KMS-11 (cell line): ENCODE measurements at regions not wholly inside any gene's neighbourhood (a gene's known extent, or its start where the extent isn't known, plus 50 kb on each side); places are given as distances from the start of the nearest gene placed in this dataset.

ENCODE experiments used
- H2AFZ ChIP-seq: fragments of 200-600 bp; sonication (generic); 2 replicates; pipeline ENCODE4 v1.6.1; 2016; ENCODE audit warnings: antibody characterized with exemption, mixed run types, low read depth
- H3K27ac ChIP-seq: fragments of 200-600 bp; sonication (generic); 2 replicates; pipeline ENCODE4 v1.6.1; 2016; ENCODE audit warnings: mild to moderate bottlenecking, mixed run types
- H3K27me3 ChIP-seq: fragments of 200-600 bp; sonication (generic); 2 replicates; pipeline ENCODE4 v1.6.1; 2017; ENCODE audit warnings: mild to moderate bottlenecking, low read depth, mixed run types, moderate library complexity; ENCODE audit not compliant: insufficient read depth
- H3K36me3 ChIP-seq: fragments of 200-600 bp; sonication (generic); 2 replicates; pipeline ENCODE4 v1.6.1; 2017; ENCODE audit warnings: mild to moderate bottlenecking, mixed run types; ENCODE audit not compliant: insufficient read depth
- H3K4me1 ChIP-seq: fragments of 200-600 bp; sonication (generic); 2 replicates; pipeline ENCODE4 v1.6.1; 2016; ENCODE audit warnings: mild to moderate bottlenecking, low read depth, mixed run types; ENCODE audit not compliant: poor library complexity, severe bottlenecking
- H3K4me2 ChIP-seq: fragments of 200-600 bp; sonication (generic); 2 replicates; pipeline ENCODE4 v1.7.0; 2016; ENCODE audit warnings: mild to moderate bottlenecking, mixed run types
- H3K4me3 ChIP-seq: fragments of 200-600 bp; sonication (generic); IDR thresholded peaks from 2 replicates; pipeline ENCODE4 v1.6.1; 2017; ENCODE audit warnings: low read depth, low read length, mixed read lengths; ENCODE audit not compliant: insufficient read depth
- H3K79me2 ChIP-seq: fragments of 200-600 bp; sonication (generic); 2 replicates; pipeline ENCODE4 v1.6.1; 2016; ENCODE audit warnings: low read depth, mixed run types; ENCODE audit not compliant: insufficient read depth
- H3K9ac ChIP-seq: fragments of 200-600 bp; sonication (generic); 2 replicates; pipeline ENCODE4 v1.6.1; 2016; ENCODE audit warnings: mild to moderate bottlenecking, mixed run types
- H4K20me1 ChIP-seq: fragments of 200-600 bp; sonication (generic); 2 replicates; pipeline ENCODE4 v1.6.1; 2016; ENCODE audit warnings: mild to moderate bottlenecking, mixed run types; ENCODE audit not compliant: insufficient read depth
- TF ChIP-seq, protein P1 (sequence below): fragments of 200-600 bp; sonication (generic); conservative IDR thresholded peaks from 2 replicates; pipeline ENCODE4 v1.6.1; 2017; ENCODE audit warnings: low read depth, mild to moderate bottlenecking, antibody characterized with exemption, low read length, moderate library complexity, mixed read lengths

DNA sequence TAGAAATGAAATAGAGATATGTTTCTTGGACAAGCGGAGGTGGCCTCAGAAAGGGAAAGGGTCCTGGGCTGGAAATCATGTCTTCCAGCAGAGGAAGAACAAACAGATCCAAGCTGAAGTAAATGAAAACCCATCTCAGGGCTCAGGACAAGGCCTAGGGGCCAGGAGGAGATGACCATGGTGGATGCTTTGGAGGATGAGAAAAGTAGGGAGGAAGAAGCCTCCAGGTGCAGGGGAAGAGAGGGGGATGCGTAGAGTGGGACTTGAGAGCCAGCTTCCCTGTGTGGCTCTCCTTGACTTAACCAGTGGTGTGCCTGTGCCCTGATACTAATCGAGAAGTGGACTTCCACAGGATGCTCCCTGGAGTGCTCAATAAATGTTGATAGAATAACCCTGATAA, 203.2 kb downstream of the FAM43A start:
- H3K27ac ChIP-seq = no peak overlapping the region
- no peaks in the 10 kb centered on the region for H3K4me1 ChIP-seq
- no peaks in the 10 kb centered on the region for H4K20me1 ChIP-seq
- TF ChIP-seq, protein P1, sequence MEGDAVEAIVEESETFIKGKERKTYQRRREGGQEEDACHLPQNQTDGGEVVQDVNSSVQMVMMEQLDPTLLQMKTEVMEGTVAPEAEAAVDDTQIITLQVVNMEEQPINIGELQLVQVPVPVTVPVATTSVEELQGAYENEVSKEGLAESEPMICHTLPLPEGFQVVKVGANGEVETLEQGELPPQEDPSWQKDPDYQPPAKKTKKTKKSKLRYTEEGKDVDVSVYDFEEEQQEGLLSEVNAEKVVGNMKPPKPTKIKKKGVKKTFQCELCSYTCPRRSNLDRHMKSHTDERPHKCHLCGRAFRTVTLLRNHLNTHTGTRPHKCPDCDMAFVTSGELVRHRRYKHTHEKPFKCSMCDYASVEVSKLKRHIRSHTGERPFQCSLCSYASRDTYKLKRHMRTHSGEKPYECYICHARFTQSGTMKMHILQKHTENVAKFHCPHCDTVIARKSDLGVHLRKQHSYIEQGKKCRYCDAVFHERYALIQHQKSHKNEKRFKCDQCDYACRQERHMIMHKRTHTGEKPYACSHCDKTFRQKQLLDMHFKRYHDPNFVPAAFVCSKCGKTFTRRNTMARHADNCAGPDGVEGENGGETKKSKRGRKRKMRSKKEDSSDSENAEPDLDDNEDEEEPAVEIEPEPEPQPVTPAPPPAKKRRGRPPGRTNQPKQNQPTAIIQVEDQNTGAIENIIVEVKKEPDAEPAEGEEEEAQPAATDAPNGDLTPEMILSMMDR = no peak
- H3K9ac ChIP-seq = no peak overlapping the region
- H2AFZ ChIP-seq = no peak overlapping the region
- no peaks in the 10 kb centered on the region for H3K27me3 ChIP-seq
- H3K36me3 ChIP-seq = no peaks in the 10 kb centered on the region
- no peak overlapping the region for H3K4me2 ChIP-seq
- no peaks in the 10 kb centered on the region for H3K79me2 ChIP-seq
- H3K4me3 ChIP-seq = no peak overlapping the region

DNA sequence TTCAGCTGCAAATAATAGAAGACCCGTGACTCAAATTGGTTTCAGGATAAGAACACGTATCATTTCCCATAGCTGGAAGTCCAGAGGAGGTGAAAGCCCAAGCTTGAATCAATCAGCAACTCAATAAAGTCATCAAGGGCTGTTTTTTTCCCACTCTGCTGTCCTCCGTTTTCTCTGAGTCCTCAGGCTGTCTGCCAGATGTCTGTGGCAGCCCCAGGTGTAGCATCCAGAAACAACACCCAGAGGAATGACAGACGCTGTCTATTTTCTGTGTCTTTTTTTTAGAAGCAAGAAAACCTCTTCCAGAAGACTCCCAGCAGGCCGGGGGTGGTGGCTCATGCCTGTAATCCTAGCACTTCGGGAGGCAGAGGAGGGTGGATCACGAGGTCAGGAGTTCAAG, 204.4 kb downstream of the FAM43A start:
- no peak overlapping the region for H2AFZ ChIP-seq
- no peaks in the 10 kb centered on the region for H4K20me1 ChIP-seq
- no peak overlapping the region for H3K4me3 ChIP-seq
- no peak overlapping the region for H3K27ac ChIP-seq
- H3K4me2 ChIP-seq = no peak overlapping the region
- no peak overlapping the region for H3K9ac ChIP-seq
- TF ChIP-seq, protein P1 = no peak
- no peaks in the 10 kb centered on the region for H3K27me3 ChIP-seq
- no peaks in the 10 kb centered on the region for H3K36me3 ChIP-seq
- H3K79me2 ChIP-seq = no peaks in the 10 kb centered on the region
- no peaks in the 10 kb centered on the region for H3K4me1 ChIP-seq

- Histone ChIP-seq H3K27ac (no peak overlapping the region), H2AFZ (no peak overlapping the region), H4K20me1 (no peaks in the 10 kb centered on the region), H3K4me3 (no peak overlapping the region), H3K4me2 (no peak overlapping the region), H3K9ac (no peak overlapping the region), H3K79me2 (no peaks in the 10 kb centered on the region), H3K36me3 (no peaks in the 10 kb centered on the region), H3K4me1 (no peaks in the 10 kb centered on the region), H3K27me3 (no peaks in the 10 kb centered on the region)
- TF ChIP-seq, protein P1 = no peak
These were observed 207.7 kb downstream of the FAM43A start for GRCh38 chr3:194893121-194893987.

- TF ChIP-seq, protein P1 = no peak
- no peak overlapping the region for H3K27ac ChIP-seq
- H3K4me3 ChIP-seq = no peak overlapping the region
- no peak overlapping the region for H3K9ac ChIP-seq
- no peaks in the 10 kb centered on the region for H3K36me3 ChIP-seq
- H4K20me1 ChIP-seq = no peaks in the 10 kb centered on the region
- H3K4me1 ChIP-seq = no peaks in the 10 kb centered on the region
- H3K79me2 ChIP-seq = no peaks in the 10 kb centered on the region
- H2AFZ ChIP-seq = no peak overlapping the region
- H3K4me2 ChIP-seq = no peak overlapping the region
- H3K27me3 ChIP-seq = no peaks in the 10 kb centered on the region
These were observed 208.9 kb downstream of the FAM43A start for GRCh38 chr3:194894538-194894937.
